Heart right ventricle (tissue), 16 donors: ENCODE measurements at regions not wholly inside any gene's neighbourhood (a gene's known extent, or its start where the extent isn't known, plus 50 kb on each side); places are given as distances from the start of the nearest gene placed in this dataset.

ENCODE experiments used
- ATAC-seq, 8 donors: fragments of 200-7000 bp; cut with Tn5 transposase; one replicate each; pipeline ENCODE4 v1.9.1; 2020; ENCODE audit warnings: mild to moderate bottlenecking in 8 of 8, moderate library complexity in 8 of 8, moderate number of reproducible peaks in 1 of 8
- DNase-seq, 2 donors: peaks; one replicate each; pipeline ENCODE4 v3.0.0-alpha.2; 2020
- H3K27ac ChIP-seq, 10 donors: fragments of 200-600 bp; sonication (generic) in 2 of 10; one replicate each; pipeline versions ENCODE4 v1.5.0 to v1.8.0; 2020 to 2022; ENCODE audit warnings: mild to moderate bottlenecking in 3 of 10
- H3K27me3 ChIP-seq, 7 donors: fragments of 200-600 bp; one replicate each; pipeline ENCODE4 v1.8.0; 2021 to 2022; ENCODE audit warnings: mild to moderate bottlenecking in 2 of 7
- H3K36me3 ChIP-seq, 9 donors: fragments of 200-600 bp; sonication (generic) in 1 of 9; one replicate each; pipeline versions ENCODE4 v1.5.0 to v1.8.0; 2020 to 2022; ENCODE audit warnings: mild to moderate bottlenecking in 2 of 9
- H3K4me1 ChIP-seq, 9 donors: fragments of 200-600 bp; sonication (generic) in 1 of 9; one replicate each; pipeline versions ENCODE4 v1.5.0 to v1.8.0; 2020 to 2022; ENCODE audit warnings: mild to moderate bottlenecking in 4 of 9
- H3K4me3 ChIP-seq, 10 donors: fragments of 200-600 bp; sonication (generic) in 2 of 10; one replicate each; pipeline versions ENCODE4 v1.5.0 to v1.8.0; 2020 to 2022; ENCODE audit warnings: mild to moderate bottlenecking in 7 of 10, moderate library complexity in 2 of 10
- H3K9me3 ChIP-seq, 11 donors: fragments of 200-600 bp in 10 of 11; sonication (generic) in 2 of 11; one replicate each; pipeline versions ENCODE4 v1.5.0 to v1.8.0; 2013 to 2022; ENCODE audit warnings: mild to moderate bottlenecking in 2 of 11, control low read depth in 1 of 11, moderate library complexity in 1 of 11
- CTCF ChIP-seq, 9 donors: fragments of 200-600 bp; sonication (generic) in 2 of 9; IDR thresholded peaks; one replicate each; pipeline versions ENCODE4 v1.5.0 to v1.8.0; 2021 to 2022; ENCODE audit warnings: antibody characterized with exemption in 9 of 9, mild to moderate bottlenecking in 5 of 9, moderate library complexity in 1 of 9
- WGBS, 2 donors: extraction: QIAGEN DNeasy Blood & Tissue Kit; methylation state at CpG; one replicate each; pipeline ENCODE4 v1.1.7; 2013; ENCODE audit warnings: inconsistent platforms in 1 of 2; 5-methylcytosine and 5-hydroxymethylcytosine counted together
- intact Hi-C, 10 donors: fragments of 100-400 bp; cut with DNase I; formaldehyde crosslinking; loops; one replicate each; pipeline versions ENCODE4 v1.11.1 to v1.14.2; 2022
- microRNA-seq, 2 donors: library from miRNA; unstranded; fragments of <30 nt; microRNA quantifications; one replicate each; pipeline ENCODE4 v1.2.0, GENCODE V29; 2021
- donor health status: Arrhythmogenic right ventricular cardiomyopathy.
- donor health status: ischemic (EF 13 %, LVEDD 7.1; RV severe dilation, severe dysfunction).
- donor health status: healthy with polysubstance abuse.
- donor health status: DM: no; HTN: yes; CAD: no.
- donor health status: DM: no; HTN: no; CAD: no.
- donor health status: ischemic (EF 25% LVEDD 6.9; RV normal size, moderate dysfunction).
- donor health status: ischemic (EF 25% LVEDD 5.7; RV mildly dilated, moderate dysfunction).
- donor health status: healthy.
- donor health status: DM: yes; HTN: yes; CAD: no.
- donor health status: Ischemic cardiomyopathy.
- donor health status: ischemic (EF 35%, LVEDD 5.7; RV mildly dilated, moderate dysfunction).
- donor health status: nonischemic (EF 11% LVEDD 7.7; RV severe dilation, severe dysfunction).
- donor health status: DM: yes; HTN: yes; CAD: no.
- donor health status: PGD.
- donor health status: ischemic (EF 29% LVEDD 5.4; RV normal size, mild dysfunction).
- donor health status: nonischemic (EF 23%, LVEDD 6.1; RV moderate dilation, normal function).

- no peak for TF ChIP-seq CTCF (IDR thresholded peaks at IDR 0.05)
- whole genome bisulfite sequencing, 2 donors, result 73 to 75% methylated on average over 8 of the region's 8 CpGs
- DNase-seq (no peak), ATAC-seq (no peak)
- Histone ChIP-seq H3K27ac (no peak overlapping the region), H3K36me3 (no peaks in the 10 kb centered on the region), H3K4me1 (no peaks in the 10 kb centered on the region), H3K9me3 (peaks cover 0 to 6% (median 0%) of the 10 kb centered on the region in 11 donors), H3K27me3 (peaks cover 0 to 12% (median 0%) of the 10 kb centered on the region in 7 donors), H3K4me3 (no peak overlapping the region)
- intact Hi-C loops, result no loop called here
Observed at GRCh38 chr11:70952191-70952590, 300.2 kb downstream of the SHANK2 start.

- intact Hi-C loops, result no loop called here
- Histone ChIP-seq H3K27ac (no peak overlapping the region), H3K36me3 (no peaks in the 10 kb centered on the region), H3K4me3 (no peak overlapping the region), H3K4me1 (no peaks in the 10 kb centered on the region), H3K27me3 (peaks cover 0 to 12% (median 0%) of the 10 kb centered on the region in 7 donors), H3K9me3 (peaks cover 0 to 6% (median 0%) of the 10 kb centered on the region in 11 donors)
- WGBS, 2 donors, result 87% methylated on average over 6 of the region's 6 CpGs
- DNase-seq, result no peak
- peak in 4 of 8 donors; percentile 47 to 74 (median 64) for ATAC-seq
- no peak for TF ChIP-seq CTCF (IDR thresholded peaks at IDR 0.05)
Observed at GRCh38 chr11:70953720-70954119, 298.7 kb downstream of the SHANK2 start.

- intact Hi-C loops, result no loop called here
- TF ChIP-seq CTCF (IDR thresholded peaks at IDR 0.05), result no peak
- Histone ChIP-seq H3K36me3 (no peaks in the 10 kb centered on the region), H3K27ac (no peak overlapping the region), H3K27me3 (peaks cover 0 to 12% (median 0%) of the 10 kb centered on the region in 7 donors), H3K9me3 (peaks cover 0 to 6% (median 0%) of the 10 kb centered on the region in 11 donors), H3K4me1 (no peaks in the 10 kb centered on the region), H3K4me3 (no peak overlapping the region)
- ATAC-seq (peak in 3 of 8 donors; percentile 16 to 75 (median 68)), DNase-seq (peak in 1 of 2 donors; percentile 24)
- 78 to 85% methylated on average over 10 of the region's 10 CpGs for WGBS, 2 donors
Observed at GRCh38 chr11:70954471-70954870, 297.9 kb downstream of the SHANK2 start.

Small RNA genes in the stretch of these regions (microRNA-seq; reads per million reads assigned to microRNA genes)
- gene MIR3664, result 0 reads per million in 2 donors
